ENCODE measurements at regions not wholly inside any gene's neighbourhood (a gene's known extent, or its start where the extent isn't known, plus 50 kb on each side); places are given as distances from the start of the nearest gene placed in this dataset.

- TF ChIP-seq USF2 (IDR thresholded peaks at IDR 0.05; ENCODE audit: borderline replicate concordance, low read depth, low read length): no peak
- no peak for TF ChIP-seq RCOR1 (IDR thresholded peaks at IDR 0.05; ENCODE audit: low read length)
- no peak for TF ChIP-seq RXRA (IDR thresholded peaks at IDR 0.05; ENCODE audit: borderline replicate concordance, low read depth)
- TF ChIP-seq YY1 (IDR thresholded peaks at IDR 0.05; ENCODE audit: low read depth): no peak
- TF ChIP-seq CTCF (IDR thresholded peaks at IDR 0.05): no peak
- TF ChIP-seq EP300 (IDR thresholded peaks at IDR 0.05; ENCODE audit: borderline replicate concordance in 1 of 2, low read depth in 1 of 2, low read length in 1 of 2): no peak
- no peak for TF ChIP-seq POLR2AphosphoS5 (IDR thresholded peaks at IDR 0.05; ENCODE audit: low read depth, low read length)
- TF ChIP-seq EZH2phosphoT487 (IDR thresholded peaks at IDR 0.05; ENCODE audit: borderline replicate concordance, low read depth): no peak
- TF ChIP-seq FOSL2 (IDR thresholded peaks at IDR 0.05; ENCODE audit: borderline replicate concordance, low read depth): no peak
- TF ChIP-seq, protein P1, sequence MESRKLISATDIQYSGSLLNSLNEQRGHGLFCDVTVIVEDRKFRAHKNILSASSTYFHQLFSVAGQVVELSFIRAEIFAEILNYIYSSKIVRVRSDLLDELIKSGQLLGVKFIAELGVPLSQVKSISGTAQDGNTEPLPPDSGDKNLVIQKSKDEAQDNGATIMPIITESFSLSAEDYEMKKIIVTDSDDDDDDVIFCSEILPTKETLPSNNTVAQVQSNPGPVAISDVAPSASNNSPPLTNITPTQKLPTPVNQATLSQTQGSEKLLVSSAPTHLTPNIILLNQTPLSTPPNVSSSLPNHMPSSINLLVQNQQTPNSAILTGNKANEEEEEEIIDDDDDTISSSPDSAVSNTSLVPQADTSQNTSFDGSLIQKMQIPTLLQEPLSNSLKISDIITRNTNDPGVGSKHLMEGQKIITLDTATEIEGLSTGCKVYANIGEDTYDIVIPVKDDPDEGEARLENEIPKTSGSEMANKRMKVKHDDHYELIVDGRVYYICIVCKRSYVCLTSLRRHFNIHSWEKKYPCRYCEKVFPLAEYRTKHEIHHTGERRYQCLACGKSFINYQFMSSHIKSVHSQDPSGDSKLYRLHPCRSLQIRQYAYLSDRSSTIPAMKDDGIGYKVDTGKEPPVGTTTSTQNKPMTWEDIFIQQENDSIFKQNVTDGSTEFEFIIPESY (IDR thresholded peaks at IDR 0.05; ENCODE audit: borderline replicate concordance, low read depth): no peak
- no peak for TF ChIP-seq GABPA (IDR thresholded peaks at IDR 0.05; ENCODE audit: low read depth)
Observed at GRCh38 chr13:48925001-48925400, 50.7 kb upstream of the FNDC3A start.
